Posterior cingulate gyrus (tissue), 11 donors: ENCODE measurements at regions not wholly inside any gene's neighbourhood (a gene's known extent, or its start where the extent isn't known, plus 50 kb on each side); places are given as distances from the start of the nearest gene placed in this dataset.
A peak's percentile ranks its signal among the peaks of the same experiment; 100 is the strongest.
"Not testable (repeated sequence)": the region's sequence is repeated elsewhere in the genome, so short reads cannot be mapped to it uniquely, and the experiment has no call there.

Experiments used
- DNase-seq, 10 donors: peaks; one replicate each; pipeline versions ENCODE4 v3.0.0 to v3.0.0-alpha.2; 2020 to 2021; ENCODE audit warnings: mixed read lengths in 3 of 10
- intact Hi-C: fragments of 100-400 bp; cut with DNase I; formaldehyde crosslinking; loops from one replicate; pipeline ENCODE4 v1.15.1; 2023

GRCh38 chr13:76004416-76004815 is 368.3 kb downstream of the LMO7 start:
- intact Hi-C loops, result no loop called here
- no peak for DNase-seq

- no peak for DNase-seq
- intact Hi-C loops, result no loop called here
Measured at GRCh38 chr13:76000131-76000530, 364.0 kb downstream of the LMO7 start.

GRCh38 chr13:75996582-75996981 is 360.5 kb downstream of the LMO7 start:
- intact Hi-C loops, result no loop called here
- no peak for DNase-seq

- no peak for DNase-seq
- intact Hi-C loops, result no loop called here
Measured at GRCh38 chr13:75995966-75996365, 359.8 kb downstream of the LMO7 start.

- intact Hi-C loops, result no loop called here
- DNase-seq, result no peak
Measured at GRCh38 chr13:75993823-75994222, 357.7 kb downstream of the LMO7 start.

GRCh38 chr13:75993241-75993640 is 357.1 kb downstream of the LMO7 start:
- intact Hi-C loops, result no loop called here
- DNase-seq, result no peak

- DNase-seq, result no peak
- intact Hi-C loops, result no loop called here
Measured at GRCh38 chr13:75986818-75987217, 350.7 kb downstream of the LMO7 start.

- intact Hi-C loops, result no loop called here
- DNase-seq, result no peak
Measured at GRCh38 chr13:75985132-75985531, 349.0 kb downstream of the LMO7 start.

- intact Hi-C loops, result no loop called here
- DNase-seq, result no peak
Measured at GRCh38 chr13:75978818-75979217, 342.7 kb downstream of the LMO7 start.

GRCh38 chr13:75968103-75968838 is 332.1 kb downstream of the LMO7 start:
- intact Hi-C loops, result no loop called here
- no peak for DNase-seq

- DNase-seq, result no peak
- intact Hi-C loops, result no loop called here
Measured at GRCh38 chr13:75963302-75963701, 327.2 kb downstream of the LMO7 start.

GRCh38 chr13:75961911-75962310 is 325.8 kb downstream of the LMO7 start:
- DNase-seq, result no peak
- intact Hi-C loops, result no loop called here

- intact Hi-C loops, result no loop called here
- no peak for DNase-seq
Measured at GRCh38 chr13:75960538-75960994, 324.4 kb downstream of the LMO7 start.

GRCh38 chr13:75959861-75960481 is 323.8 kb downstream of the LMO7 start:
- DNase-seq, result no peak
- intact Hi-C loops, result no loop called here

- intact Hi-C loops, DNase-seq: not testable (repeated sequence)
Measured at GRCh38 chr13:75953589-75953988, 317.5 kb downstream of the LMO7 start.

GRCh38 chr13:75947448-75947847 is 311.3 kb downstream of the LMO7 start:
- intact Hi-C loops, result no loop called here

GRCh38 chr13:75946536-75947284 is 310.6 kb downstream of the LMO7 start:
- intact Hi-C loops, result no loop called here
- peak in 1 of 10 donors; percentile 9 for DNase-seq

More at GRCh38 chr13:75947448-75947847, 311.3 kb downstream of the LMO7 start:
- DNase-seq, result no peak

- intact Hi-C loops, result no loop called here
Measured at GRCh38 chr13:75945841-75946482, 309.8 kb downstream of the LMO7 start.

GRCh38 chr13:75938811-75939560 is 302.9 kb downstream of the LMO7 start:
- DNase-seq, result no peak
- intact Hi-C loops, result no loop called here

More at GRCh38 chr13:75945841-75946482, 309.8 kb downstream of the LMO7 start:
- no peak for DNase-seq

- intact Hi-C loops, result no loop called here
- DNase-seq, result no peak
Measured at GRCh38 chr13:75936791-75937190, 300.7 kb downstream of the LMO7 start.
